ENCODE measurements at regions not wholly inside any gene's neighbourhood (a gene's known extent, or its start where the extent isn't known, plus 50 kb on each side); places are given as distances from the start of the nearest gene placed in this dataset.

GRCh38 chr2:236816197-236817170, 246.9 kb downstream of the ACKR3 start:
- Histone ChIP-seq H3K4me1 (ENCODE audit: control insufficient read depth in 5 of 5, insufficient read depth in 5 of 5, low read length in 5 of 5) (peaks cover 0 to 18% (median 6%) of the 10 kb centered on the region in 5 donors), H3K4me3 (no peak overlapping the region), H3K27me3 (ENCODE audit: control insufficient read depth in 3 of 3, insufficient read depth in 3 of 3, low read length in 2 of 3) (no peaks in the 10 kb centered on the region), H3K9ac (ENCODE audit: insufficient read depth in 1 of 2, low read length in 2 of 2) (no peak overlapping the region), H3K9me3 (ENCODE audit: control insufficient read depth in 4 of 4, insufficient read depth in 3 of 4, low read length in 3 of 4) (peaks cover 0 to 2% (median under 1%) of the 10 kb centered on the region in 4 donors), H3K36me3 (ENCODE audit: control insufficient read depth in 4 of 4, insufficient read depth in 4 of 4, low read length in 4 of 4) (no peaks in the 10 kb centered on the region), H3K27ac (ENCODE audit: low read depth in 1 of 2, low read length in 1 of 2) (no peak overlapping the region)
- WGBS, 2 donors: 95 to 97% methylated on average over 24 of the region's 24 CpGs
- no peak for DNase-seq
- ATAC-seq (ENCODE audit: insufficient read depth, low FRiP score): no peak
- TF ChIP-seq CTCF (IDR thresholded peaks at IDR 0.05; ENCODE audit: control extremely low read depth, extremely low read depth): no peak

GRCh38 chr2:236818281-236819045, 248.8 kb downstream of the ACKR3 start:
- H3K36me3 ChIP-seq (ENCODE audit: control insufficient read depth in 4 of 4, insufficient read depth in 4 of 4, low read length in 4 of 4): no peaks in the 10 kb centered on the region
- WGBS, 2 donors: 53 to 60% methylated on average over 15 of the region's 15 CpGs
- peaks cover 0 to 15% (median 6%) of the 10 kb centered on the region in 5 donors for H3K4me1 ChIP-seq (ENCODE audit: control insufficient read depth in 5 of 5, insufficient read depth in 5 of 5, low read length in 5 of 5)
- no peak for TF ChIP-seq CTCF (IDR thresholded peaks at IDR 0.05; ENCODE audit: control extremely low read depth, extremely low read depth)
- H3K4me3 ChIP-seq: no peak overlapping the region
- H3K9me3 ChIP-seq (ENCODE audit: control insufficient read depth in 4 of 4, insufficient read depth in 3 of 4, low read length in 3 of 4): peaks cover 0 to 9% (median 4%) of the 10 kb centered on the region in 4 donors
- ATAC-seq (ENCODE audit: insufficient read depth, low FRiP score) (no peak), DNase-seq (peak in 2 of 3 donors; percentile 20 to 44)
- H3K27ac ChIP-seq (ENCODE audit: low read depth in 1 of 2, low read length in 1 of 2): no peak overlapping the region
- H3K27me3 ChIP-seq (ENCODE audit: control insufficient read depth in 3 of 3, insufficient read depth in 3 of 3, low read length in 2 of 3): no peaks in the 10 kb centered on the region
- no peak overlapping the region for H3K9ac ChIP-seq (ENCODE audit: insufficient read depth in 1 of 2, low read length in 2 of 2)

GRCh38 chr2:236819275-236820002, 249.8 kb downstream of the ACKR3 start:
- Histone ChIP-seq H3K27me3 (ENCODE audit: control insufficient read depth in 3 of 3, insufficient read depth in 3 of 3, low read length in 2 of 3) (no peaks in the 10 kb centered on the region), H3K9me3 (ENCODE audit: control insufficient read depth in 4 of 4, insufficient read depth in 3 of 4, low read length in 3 of 4) (peaks cover 0 to 9% (median 4%) of the 10 kb centered on the region in 4 donors), H3K4me1 (ENCODE audit: control insufficient read depth in 5 of 5, insufficient read depth in 5 of 5, low read length in 5 of 5) (peaks cover 0 to 6% (median 4%) of the 10 kb centered on the region in 5 donors), H3K9ac (ENCODE audit: insufficient read depth in 1 of 2, low read length in 2 of 2) (no peak overlapping the region), H3K27ac (ENCODE audit: low read depth in 1 of 2, low read length in 1 of 2) (no peak overlapping the region), H3K36me3 (ENCODE audit: control insufficient read depth in 4 of 4, insufficient read depth in 4 of 4, low read length in 4 of 4) (no peaks in the 10 kb centered on the region), H3K4me3 (no peak overlapping the region)
- DNase-seq: no peak
- WGBS, 2 donors: 88% methylated on average over 19 of the region's 19 CpGs
- ATAC-seq (ENCODE audit: insufficient read depth, low FRiP score): no peak
- no peak for TF ChIP-seq CTCF (IDR thresholded peaks at IDR 0.05; ENCODE audit: control extremely low read depth, extremely low read depth)
